ENCODE measurements at regions not wholly inside any gene's neighbourhood (a gene's known extent, or its start where the extent isn't known, plus 50 kb on each side); places are given as distances from the start of the nearest gene placed in this dataset.

DNA sequence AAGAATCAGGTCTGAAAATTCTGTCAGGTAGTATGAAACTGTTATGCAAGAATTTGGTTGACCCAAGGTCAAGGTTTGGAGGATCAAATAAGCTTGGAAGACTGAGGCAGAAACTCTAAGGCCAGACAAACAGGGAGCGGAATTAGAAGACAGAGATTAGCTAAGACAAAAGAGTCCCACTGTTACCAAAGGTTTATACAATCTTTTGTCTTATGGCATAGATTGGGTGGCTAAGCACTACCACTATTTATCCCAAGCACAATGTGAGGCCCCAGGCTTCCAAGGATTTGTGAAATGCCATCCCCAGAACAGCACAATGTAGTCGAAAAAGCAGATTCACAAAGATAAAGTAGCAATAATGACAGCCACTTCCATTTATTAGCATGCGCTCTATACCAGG is 311.2 kb downstream of the SEC23A start:
- Histone ChIP-seq H3K9me3 (ENCODE audit: low read length) (no peaks in the 10 kb centered on the region), H4K20me1 (ENCODE audit: insufficient read depth, low read length) (no peaks in the 10 kb centered on the region), H3K4me3 (replicated peaks in 1 of 3; ENCODE audit: insufficient read depth in 1 of 3, low read depth in 2 of 3, low read length in 3 of 3) (no peak overlapping the region), H3K4me1 (ENCODE audit: insufficient read depth, low read length) (no peaks in the 10 kb centered on the region), H2AFZ (ENCODE audit: low read length) (no peak overlapping the region), H3K79me2 (ENCODE audit: insufficient read depth, low read length) (no peaks in the 10 kb centered on the region), H3K27me3 (ENCODE audit: control insufficient read depth in 1 of 2, insufficient read depth in 2 of 2, low read length in 2 of 2) (no peaks in the 10 kb centered on the region), H3K36me3 (replicated peaks in 1 of 2; ENCODE audit: control insufficient read depth in 1 of 2, insufficient read depth in 2 of 2, low read length in 2 of 2) (no peaks in the 10 kb centered on the region), H3K4me2 (ENCODE audit: low read depth, low read length) (no peak overlapping the region), H3K27ac (ENCODE audit: extremely low read length, insufficient read depth, low read length) (no peak overlapping the region), H3K9ac (ENCODE audit: insufficient read depth, low read depth, low read length) (no peak overlapping the region)
- 41% methylated on average over 3 of the region's 3 CpGs for WGBS (ENCODE audit: low lambda C conversion rate)
- intact Hi-C loops (cut with micrococcal nuclease; ENCODE audit: unreplicated experiment) (no loop called here), in situ Hi-C loops (cut with HindIII; ENCODE audit: extremely low pct_ligation_motif_present, low pct_unique_long_range_greater_than_20kb) (no loop called here)
- no peak for FAIRE-seq
- no TSS peak for BruUV-seq (replicated peaks)
- CTCF ChIA-PET (ENCODE audit: low intra/inter-chr PET ratio, low total read pairs) = no interaction called here
- POLR2A ChIA-PET = no interaction called here
- no peak for ATAC-seq
- 0 out of 2 replicates have a peak, but pooled peaks have one; percentile 15 for TF ChIP-seq NR2F6 (IDR thresholded peaks at IDR 0.05)
- TF ChIP-seq NR2F6 (CRISPR knock-in tag; IDR thresholded peaks at IDR 0.05) = no peak
- TF ChIP-seq NONO (IDR thresholded peaks at IDR 0.05) = no peak
- no peak for TF ChIP-seq NONO (CRISPR knock-in tag; conservative IDR thresholded peaks at IDR 0.05)
- no peak for DNase-seq (ENCODE audit: low spot score)

GRCh38 chr14:38790916-38791315 is 312.1 kb downstream of the SEC23A start:
- H3K9ac ChIP-seq (ENCODE audit: insufficient read depth, low read depth, low read length) = no peak overlapping the region
- CTCF ChIA-PET (ENCODE audit: low intra/inter-chr PET ratio, low total read pairs) = no interaction called here
- WGBS (ENCODE audit: low lambda C conversion rate) = 54% methylated on average over 3 of the region's 3 CpGs
- no peaks in the 10 kb centered on the region for H3K79me2 ChIP-seq (ENCODE audit: insufficient read depth, low read length)
- H3K4me1 ChIP-seq (ENCODE audit: insufficient read depth, low read length) = no peaks in the 10 kb centered on the region
- POLR2A ChIA-PET = no interaction called here
- H3K4me3 ChIP-seq (replicated peaks in 1 of 3; ENCODE audit: insufficient read depth in 1 of 3, low read depth in 2 of 3, low read length in 3 of 3) = no peak overlapping the region
- DNase-seq (ENCODE audit: low spot score) (no peak), ATAC-seq (no peak), FAIRE-seq (no peak)
- no peaks in the 10 kb centered on the region for H3K36me3 ChIP-seq (replicated peaks in 1 of 2; ENCODE audit: control insufficient read depth in 1 of 2, insufficient read depth in 2 of 2, low read length in 2 of 2)
- no peak overlapping the region for H3K4me2 ChIP-seq (ENCODE audit: low read depth, low read length)
- in situ Hi-C loops (cut with HindIII; ENCODE audit: extremely low pct_ligation_motif_present, low pct_unique_long_range_greater_than_20kb) (no loop called here), intact Hi-C loops (cut with micrococcal nuclease; ENCODE audit: unreplicated experiment) (no loop called here)
- H3K27ac ChIP-seq (ENCODE audit: extremely low read length, insufficient read depth, low read length) = no peak overlapping the region
- BruUV-seq (replicated peaks) = no TSS peak
- H4K20me1 ChIP-seq (ENCODE audit: insufficient read depth, low read length) = no peaks in the 10 kb centered on the region
- no peaks in the 10 kb centered on the region for H3K9me3 ChIP-seq (ENCODE audit: low read length)
- H2AFZ ChIP-seq (ENCODE audit: low read length) = no peak overlapping the region
- no peaks in the 10 kb centered on the region for H3K27me3 ChIP-seq (ENCODE audit: control insufficient read depth in 1 of 2, insufficient read depth in 2 of 2, low read length in 2 of 2)
- TF ChIP-seq SMAD9 (CRISPR knock-in tag; IDR thresholded peaks at IDR 0.05) = no peak
- no peak for TF ChIP-seq ZNF362 (CRISPR knock-in tag; IDR thresholded peaks at IDR 0.05; ENCODE audit: borderline replicate concordance)
- TF ChIP-seq POLR2G (IDR thresholded peaks at IDR 0.05; ENCODE audit: low read depth, low read length) = no peak
- TF ChIP-seq, protein P1, sequence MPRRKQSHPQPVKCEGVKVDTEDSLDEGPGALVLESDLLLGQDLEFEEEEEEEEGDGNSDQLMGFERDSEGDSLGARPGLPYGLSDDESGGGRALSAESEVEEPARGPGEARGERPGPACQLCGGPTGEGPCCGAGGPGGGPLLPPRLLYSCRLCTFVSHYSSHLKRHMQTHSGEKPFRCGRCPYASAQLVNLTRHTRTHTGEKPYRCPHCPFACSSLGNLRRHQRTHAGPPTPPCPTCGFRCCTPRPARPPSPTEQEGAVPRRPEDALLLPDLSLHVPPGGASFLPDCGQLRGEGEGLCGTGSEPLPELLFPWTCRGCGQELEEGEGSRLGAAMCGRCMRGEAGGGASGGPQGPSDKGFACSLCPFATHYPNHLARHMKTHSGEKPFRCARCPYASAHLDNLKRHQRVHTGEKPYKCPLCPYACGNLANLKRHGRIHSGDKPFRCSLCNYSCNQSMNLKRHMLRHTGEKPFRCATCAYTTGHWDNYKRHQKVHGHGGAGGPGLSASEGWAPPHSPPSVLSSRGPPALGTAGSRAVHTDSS (CRISPR knock-in tag; conservative IDR thresholded peaks at IDR 0.05) = no peak
- no peak for TF ChIP-seq MIER3 (CRISPR knock-in tag; IDR thresholded peaks at IDR 0.05; ENCODE audit: borderline replicate concordance)
- no peak for TF ChIP-seq GLMP (CRISPR knock-in tag; IDR thresholded peaks at IDR 0.05; ENCODE audit: borderline replicate concordance)

All from HepG2 (cell line).